SK-N-SH treated with all-trans-retinoic acid at 6 μM for 48 hours (cell line): ENCODE measurements at regions not wholly inside any gene's neighbourhood (a gene's known extent, or its start where the extent isn't known, plus 50 kb on each side); places are given as distances from the start of the nearest gene placed in this dataset.

Source experiments
- ARNTL ChIP-seq: fragments of 450-650 bp; formaldehyde crosslinking; IDR thresholded peaks from 2 replicates; pipeline ENCODE4 v1.5.0; 2020; ENCODE audit warnings: low read depth, mild to moderate bottlenecking, moderate library complexity, borderline replicate concordance
- BACH2 ChIP-seq: fragments of 250-450 bp; sonication (Bioruptor Pico); IDR thresholded peaks from 2 replicates; pipeline ENCODE4 v1.9.0; 2021; ENCODE audit warnings: mild to moderate bottlenecking, borderline replicate concordance
- CSDC2 ChIP-seq: fragments of 250-450 bp; sonication (Bioruptor Pico); IDR thresholded peaks from 2 replicates; pipeline ENCODE4 v1.5.0; 2020; ENCODE audit warnings: mild to moderate bottlenecking, moderate library complexity
- ESRRG ChIP-seq: fragments of 250-450 bp; sonication (Bioruptor Pico); IDR thresholded peaks from 2 replicates; pipeline ENCODE4 v1.6.1; 2021; ENCODE audit warnings: mild to moderate bottlenecking
- RARB ChIP-seq: fragments of 250-450 bp; sonication (Bioruptor Pico); IDR thresholded peaks from 2 replicates; pipeline ENCODE4 v1.8.0; 2021; ENCODE audit warnings: mild to moderate bottlenecking, moderate library complexity
- TCF4 ChIP-seq: fragments of 250-450 bp; sonication (Bioruptor Pico); IDR thresholded peaks from 2 replicates; pipeline ENCODE4 v1.8.0; 2021; ENCODE audit warnings: mild to moderate bottlenecking, moderate library complexity, borderline replicate concordance
- TOX ChIP-seq: fragments of 250-450 bp; sonication (Bioruptor Pico); IDR thresholded peaks from 2 replicates; pipeline ENCODE4 v1.8.0; 2021; ENCODE audit warnings: mild to moderate bottlenecking, moderate library complexity, borderline replicate concordance
- ZNF70 ChIP-seq: fragments of 450-650 bp; formaldehyde crosslinking; IDR thresholded peaks from 2 replicates; pipeline ENCODE4 v1.5.0; 2020; ENCODE audit warnings: mild to moderate bottlenecking, moderate library complexity
- ZNF8 ChIP-seq: fragments of 450-650 bp; formaldehyde crosslinking; IDR thresholded peaks from 2 replicates; pipeline ENCODE4 v1.5.0; 2020; ENCODE audit warnings: mild to moderate bottlenecking, moderate library complexity

DNA sequence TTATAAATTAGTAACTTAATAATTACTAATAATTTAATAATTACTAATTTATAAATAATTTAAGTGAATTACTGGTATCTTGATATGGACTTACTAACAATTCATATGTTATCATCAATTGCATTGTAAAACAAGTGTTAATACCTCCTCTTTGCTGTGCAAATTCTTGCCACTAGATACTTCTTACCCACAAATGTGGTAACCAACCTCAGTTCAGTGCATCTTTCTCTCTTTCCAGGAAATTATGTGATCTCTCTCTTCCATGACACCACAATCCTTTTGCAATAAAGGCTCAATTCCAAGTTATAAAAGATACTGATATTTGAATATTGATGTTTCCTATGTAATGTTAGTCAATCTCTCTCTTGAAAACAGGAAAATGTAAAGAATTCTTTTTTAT lies 408.6 kb upstream of the MIR17HG start:
- TF ChIP-seq ZNF8 (CRISPR knock-in tag) (no peak), ARNTL (CRISPR knock-in tag) (no peak), RARB (CRISPR knock-in tag) (no peak), TOX (no peak), ZNF70 (CRISPR knock-in tag) (no peak), BACH2 (CRISPR knock-in tag) (no peak), TCF4 (CRISPR knock-in tag) (no peak), CSDC2 (CRISPR knock-in tag) (no peak), ESRRG (CRISPR knock-in tag) (no peak)
